SH-SY5Y (cell line): ENCODE measurements at regions not wholly inside any gene's neighbourhood (a gene's known extent, or its start where the extent isn't known, plus 50 kb on each side); places are given as distances from the start of the nearest gene placed in this dataset.

Source experiments
- GATA2 ChIP-seq: IDR thresholded peaks from 2 replicates; pipeline ENCODE4 v1.6.1; 2011; ENCODE audit warnings: mild to moderate bottlenecking, low read depth, low read length
- GATA3 ChIP-seq: IDR thresholded peaks from 2 replicates; pipeline ENCODE4 v1.6.1; 2011; ENCODE audit warnings: low read depth, mild to moderate bottlenecking, low read length, moderate library complexity

DNA sequence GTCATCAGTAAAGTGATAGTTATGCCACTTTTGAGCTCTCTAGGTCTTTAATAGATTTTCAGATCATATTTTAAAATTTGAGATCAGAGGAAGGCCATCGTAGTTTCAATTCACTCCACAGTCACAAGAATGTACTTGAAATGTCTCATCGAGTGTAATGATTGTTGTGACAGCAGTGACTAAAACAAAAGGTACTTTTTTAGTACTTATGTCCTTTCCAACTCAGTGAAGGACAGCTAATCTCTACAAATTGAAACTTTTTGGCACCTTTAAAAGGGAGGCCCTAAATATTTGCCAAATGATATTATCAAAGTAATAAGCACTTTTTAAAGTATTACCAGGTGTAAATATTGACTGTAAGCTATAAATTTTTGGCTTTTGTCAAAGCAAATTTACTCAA is 702.9 kb upstream of the GRM3 start:
- TF ChIP-seq GATA3 (no peak), GATA2 (no peak)

DNA sequence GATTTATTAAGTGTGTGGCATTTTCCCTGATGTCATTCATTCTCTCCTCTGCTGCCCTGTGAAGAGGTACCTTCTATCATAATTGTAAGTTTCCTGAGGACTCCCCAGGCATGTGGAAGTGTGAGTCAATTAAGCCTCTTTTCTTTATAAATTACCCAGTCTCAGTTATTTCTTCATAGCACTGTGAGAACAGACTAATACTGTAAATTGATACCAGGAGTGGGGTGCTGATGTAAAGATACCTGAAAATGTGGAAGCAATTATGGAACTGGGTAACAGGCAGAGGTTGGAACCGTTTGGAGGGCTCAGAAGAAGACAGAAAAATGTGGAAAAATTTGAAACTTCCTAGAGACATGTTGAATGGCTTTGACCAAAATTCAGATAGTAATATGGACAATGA is 711.8 kb upstream of the GRM3 start:
- no peak for TF ChIP-seq GATA2
- TF ChIP-seq GATA3, result no peak

DNA sequence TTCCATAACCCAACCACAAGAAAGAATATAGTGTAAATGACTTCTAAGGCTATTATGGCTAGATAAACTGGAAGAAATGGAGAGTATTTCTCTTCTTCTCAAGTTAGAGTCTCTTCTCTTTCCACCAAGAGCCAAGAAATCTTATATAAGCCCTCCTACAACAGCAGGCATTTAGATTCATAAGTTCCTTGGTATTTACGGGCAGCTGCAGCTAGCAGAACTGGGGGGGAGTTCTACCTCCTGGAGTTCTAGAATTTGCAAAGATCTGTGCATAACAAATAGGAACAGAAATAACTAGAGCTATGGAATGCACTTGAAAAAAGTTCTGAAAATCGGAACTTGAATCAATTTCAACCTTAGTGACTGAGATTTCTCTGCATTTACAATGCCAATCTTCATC is 715.2 kb upstream of the GRM3 start:
- TF ChIP-seq GATA2 (no peak), GATA3 (no peak)

DNA sequence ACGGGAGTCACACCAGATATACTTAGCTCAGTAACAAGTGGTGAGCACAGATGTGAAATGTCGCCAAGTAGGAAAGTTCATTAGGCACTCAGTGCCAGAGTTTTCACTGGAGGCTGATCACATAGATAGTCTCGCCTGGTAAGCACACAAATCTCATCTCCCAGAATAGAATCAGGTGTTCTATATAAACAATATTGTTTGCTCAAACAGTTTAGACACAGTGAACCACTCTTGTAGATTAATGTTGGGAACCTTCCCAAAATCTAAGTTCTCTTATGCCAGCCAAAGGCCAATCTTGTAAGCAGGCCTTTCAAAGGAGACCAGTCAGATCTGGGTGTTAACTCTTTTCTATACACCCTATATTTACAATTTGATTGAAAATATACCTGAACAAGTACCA is 716.5 kb upstream of the GRM3 start:
- TF ChIP-seq GATA2 (no peak), GATA3 (no peak)

DNA sequence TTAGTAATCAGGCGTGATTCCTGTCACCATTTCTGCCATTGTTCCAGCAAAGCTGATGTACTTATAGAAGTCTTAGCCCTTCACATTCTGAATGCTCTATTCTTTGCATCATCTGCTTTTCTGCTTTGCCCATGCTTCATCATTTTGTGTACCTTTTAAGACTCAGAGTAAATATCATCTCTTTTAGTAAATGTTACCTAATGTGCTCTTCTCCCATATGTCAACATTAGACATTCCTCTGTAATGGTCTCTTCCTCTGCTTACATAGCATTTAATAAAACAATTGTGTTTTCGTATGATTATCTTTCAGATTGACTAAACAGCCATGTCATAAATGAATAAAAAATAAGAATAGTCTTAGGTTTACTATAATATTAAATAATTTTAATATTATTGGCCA is 719.6 kb upstream of the GRM3 start:
- TF ChIP-seq GATA2 (no peak), GATA3 (no peak)

DNA sequence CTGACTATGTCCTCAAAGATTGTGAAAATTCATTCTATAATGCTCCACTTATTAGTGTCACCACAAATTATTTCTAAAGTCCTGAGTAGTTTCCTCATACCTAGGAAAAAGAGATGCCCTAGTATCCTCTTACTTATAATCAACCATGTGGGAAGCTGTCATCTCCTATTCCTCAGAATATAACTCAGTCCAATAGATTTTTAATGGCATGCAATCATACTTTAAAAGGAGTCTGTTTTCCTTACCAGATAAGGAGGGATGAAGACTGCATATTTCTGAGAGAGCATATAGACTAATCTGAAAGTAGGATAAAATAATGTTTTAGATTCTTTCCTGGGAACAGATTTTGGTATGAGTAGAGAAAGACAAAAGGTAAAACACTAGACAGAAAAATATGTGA is 727.7 kb upstream of the GRM3 start:
- no peak for TF ChIP-seq GATA2

DNA sequence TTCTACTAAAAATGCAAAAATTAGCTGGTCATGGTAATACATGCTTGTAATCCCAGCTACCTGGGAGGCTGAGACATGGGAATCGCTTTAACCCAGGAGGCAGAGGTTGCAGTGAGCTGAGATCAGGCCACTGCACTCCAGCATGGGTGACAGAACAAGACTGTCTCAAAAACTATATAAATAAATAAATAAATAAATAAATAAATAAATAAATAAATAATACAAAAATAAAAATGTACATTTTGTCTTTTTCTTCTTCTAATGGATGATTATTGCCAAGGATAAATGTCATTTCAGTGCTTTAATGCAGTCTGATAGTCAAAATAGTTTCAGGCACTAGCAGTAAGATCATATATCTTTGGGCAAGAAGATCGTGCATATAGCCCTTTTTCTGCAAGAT is 727.6 kb upstream of the SEMA3D start:
- TF ChIP-seq GATA2, result no peak
- no peak for TF ChIP-seq GATA3

DNA sequence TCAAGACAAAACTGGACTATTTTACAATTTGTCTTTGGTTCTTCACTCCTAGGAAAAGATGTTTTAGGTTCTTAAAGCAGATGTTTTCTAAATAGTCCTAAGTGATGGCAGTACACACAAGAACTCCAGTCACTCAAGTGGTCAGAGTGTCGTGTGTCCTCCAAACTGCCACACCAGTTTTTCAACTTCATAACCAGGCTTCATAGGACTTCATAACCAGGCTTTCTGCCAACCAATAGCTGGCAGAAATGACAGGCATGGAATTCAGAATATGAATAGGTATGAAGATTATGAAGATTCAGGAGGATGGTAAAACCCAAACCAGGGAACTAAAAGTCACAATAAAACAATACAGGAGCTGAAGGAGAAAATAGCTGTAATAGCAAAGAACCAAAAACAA is 721.2 kb upstream of the SEMA3D start:
- TF ChIP-seq GATA2 (no peak), GATA3 (no peak)

DNA sequence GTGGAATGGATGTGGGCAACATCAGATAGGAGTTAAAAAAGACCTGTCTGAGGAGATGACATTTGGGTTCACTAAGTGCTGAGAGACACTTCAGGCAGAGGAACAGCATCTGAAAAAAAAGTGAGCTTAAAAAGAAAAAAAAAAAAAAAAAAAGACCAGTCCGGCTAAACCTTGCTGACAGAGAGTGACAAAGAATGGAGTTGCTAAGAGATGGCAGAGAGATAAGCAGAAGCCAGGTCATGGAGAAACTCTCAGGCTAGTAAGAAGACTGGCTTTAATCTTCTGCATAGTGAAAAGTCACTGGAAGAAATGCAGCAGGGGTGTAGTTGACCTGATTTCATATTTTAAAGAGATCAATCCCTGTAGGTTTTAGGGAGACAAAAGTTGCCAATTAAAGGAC is 711.1 kb upstream of the SEMA3D start:
- peak; percentile 51; the same call in 1 of the 2 replicates for TF ChIP-seq GATA3
- peak; percentile 68 for TF ChIP-seq GATA2

DNA sequence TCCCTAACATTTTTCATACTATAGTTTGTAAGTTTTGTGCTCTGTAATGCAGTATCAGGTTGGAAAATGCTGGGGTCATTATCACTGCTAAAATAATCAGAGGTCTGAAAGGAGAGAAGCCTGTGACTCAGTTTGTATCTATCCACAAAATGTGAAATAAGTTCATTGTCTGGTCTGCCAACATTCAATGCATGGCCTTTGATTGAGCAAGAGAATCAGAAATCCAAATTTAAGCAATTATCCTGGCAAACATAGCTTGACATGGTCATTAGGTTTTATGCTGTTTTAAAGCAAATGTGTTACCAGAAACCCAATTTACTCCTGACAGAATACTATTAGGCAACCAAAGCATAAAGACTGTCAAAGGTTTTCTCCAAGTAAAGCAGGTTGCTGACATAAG is 709.7 kb upstream of the SEMA3D start:
- no peak for TF ChIP-seq GATA2
- no peak for TF ChIP-seq GATA3

DNA sequence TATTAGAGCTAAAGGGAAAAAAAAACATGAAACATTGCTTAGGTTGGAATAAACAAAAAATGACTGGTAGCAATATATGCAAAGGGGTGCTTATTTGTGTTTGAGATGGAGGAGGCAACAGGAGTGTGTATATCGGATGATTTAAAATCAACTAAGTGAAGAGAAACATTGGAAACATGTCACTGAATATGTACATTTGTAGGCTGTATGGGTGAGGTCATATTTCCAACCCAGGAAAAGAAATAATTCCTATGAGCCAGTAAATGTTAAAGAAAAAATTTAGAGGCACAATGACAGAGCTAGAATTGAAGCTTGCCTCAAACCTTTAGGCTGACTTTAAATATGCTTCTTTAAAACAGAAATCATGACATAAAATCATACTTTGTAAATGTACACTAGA is 709.0 kb upstream of the SEMA3D start:
- no peak for TF ChIP-seq GATA2
- no peak for TF ChIP-seq GATA3

DNA sequence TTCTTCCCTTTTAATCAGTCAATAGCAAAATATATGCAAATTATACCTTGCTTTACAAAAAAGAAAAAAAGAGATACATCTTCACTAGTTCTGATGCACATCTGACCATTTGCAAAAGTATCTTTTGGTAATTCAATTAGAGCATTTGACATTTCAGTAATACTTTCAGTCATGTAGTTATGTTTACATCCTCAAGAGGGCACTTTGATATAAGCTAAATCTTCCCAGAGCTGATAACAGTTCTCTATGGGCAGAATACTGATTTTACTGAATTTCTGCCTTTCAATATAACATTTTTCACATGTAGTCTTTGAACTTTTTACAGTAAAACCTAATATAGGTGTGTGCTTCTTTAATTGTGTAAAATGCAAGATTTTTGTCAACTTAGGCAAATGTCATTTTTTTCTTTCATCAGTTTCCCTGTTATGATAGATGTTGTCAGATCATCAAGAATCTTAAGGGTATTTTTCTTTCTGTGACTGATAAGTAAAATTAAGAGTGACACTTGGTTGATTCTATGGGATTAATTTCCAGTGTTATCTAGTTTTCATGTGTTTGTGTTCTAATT is 703.5 kb upstream of the SEMA3D start:
- TF ChIP-seq GATA2, result no peak
- TF ChIP-seq GATA3, result no peak

DNA sequence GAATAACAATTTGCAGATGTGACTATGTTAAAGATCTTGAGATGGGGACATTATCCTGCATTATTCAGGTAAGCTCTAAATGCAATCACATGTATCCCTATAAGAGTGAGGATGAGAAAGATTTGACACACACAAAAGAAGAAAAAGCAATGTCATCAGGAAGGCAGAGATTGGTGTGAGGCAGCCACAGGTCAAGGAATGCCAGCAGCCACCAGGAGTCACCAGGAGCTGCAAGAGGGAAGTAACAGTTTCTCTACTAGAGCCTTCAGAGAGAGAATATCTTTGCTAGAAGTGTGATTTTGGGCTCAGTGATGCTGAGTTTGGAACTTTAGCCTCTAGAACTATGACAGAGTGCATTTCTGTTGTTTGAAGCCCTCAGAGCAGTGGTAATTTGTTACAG is 700.3 kb upstream of the SEMA3D start:
- TF ChIP-seq GATA2, result no peak
- no peak for TF ChIP-seq GATA3

DNA sequence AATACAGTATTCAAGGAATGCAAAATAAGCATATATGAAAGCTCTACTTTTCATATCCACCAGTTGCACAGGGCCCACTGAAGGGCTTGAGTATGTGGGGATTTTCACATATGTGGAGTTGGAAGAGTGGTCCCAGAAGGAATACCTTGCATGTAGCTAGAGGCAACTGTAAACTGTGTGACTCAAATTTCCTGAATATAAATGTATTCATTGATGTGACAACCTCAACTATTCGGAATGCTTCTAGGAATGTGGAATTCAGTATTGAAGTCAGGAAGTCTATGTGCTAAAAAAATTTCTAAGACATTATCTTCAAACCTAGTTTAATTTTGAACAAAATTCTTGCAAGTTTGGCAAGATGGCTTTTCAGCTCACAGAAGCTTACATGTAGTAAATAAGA is 695.5 kb upstream of the SEMA3D start:
- TF ChIP-seq GATA2, result no peak
- TF ChIP-seq GATA3, result no peak

DNA sequence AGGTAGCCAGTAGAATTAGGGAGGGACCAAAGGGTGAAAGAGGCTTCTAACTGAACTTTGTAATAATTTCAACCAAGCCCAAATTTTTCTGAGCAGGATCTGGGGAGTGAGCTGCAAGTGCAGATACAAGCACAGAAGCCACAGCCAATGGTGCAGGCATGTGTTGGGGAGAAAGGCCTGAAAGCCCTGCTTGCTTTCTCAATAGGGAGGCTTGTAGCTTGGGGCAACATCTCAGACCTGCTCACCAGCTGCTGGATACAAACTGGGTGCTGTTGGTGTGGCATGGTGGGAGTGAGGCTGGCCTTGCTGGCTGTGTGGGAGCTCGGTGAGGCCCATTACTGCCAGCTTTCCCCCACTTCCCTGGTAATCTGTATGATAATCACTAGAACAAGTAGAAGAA is 688.5 kb upstream of the SEMA3D start:
- TF ChIP-seq GATA3, result no peak
- TF ChIP-seq GATA2, result no peak

DNA sequence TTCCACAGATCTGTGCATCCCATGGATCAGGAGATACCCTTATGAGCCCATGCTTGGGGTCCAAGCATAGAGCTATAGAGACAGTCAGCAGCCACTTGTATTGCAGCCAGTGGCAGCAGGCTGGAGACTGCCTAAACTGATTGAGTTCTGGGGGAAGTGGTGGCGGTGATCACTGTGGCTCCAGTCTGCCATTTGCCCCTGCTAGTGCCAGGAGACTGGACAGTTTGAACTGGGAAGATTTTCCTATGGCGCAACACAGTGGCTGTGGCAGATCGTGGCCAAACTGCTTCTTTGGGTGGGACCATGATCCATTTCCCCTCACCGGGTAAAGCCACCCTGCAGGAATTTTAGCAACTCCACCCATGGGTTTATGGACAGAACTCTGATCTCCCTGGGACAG is 679.7 kb upstream of the SEMA3D start:
- no peak for TF ChIP-seq GATA3
- no peak for TF ChIP-seq GATA2

DNA sequence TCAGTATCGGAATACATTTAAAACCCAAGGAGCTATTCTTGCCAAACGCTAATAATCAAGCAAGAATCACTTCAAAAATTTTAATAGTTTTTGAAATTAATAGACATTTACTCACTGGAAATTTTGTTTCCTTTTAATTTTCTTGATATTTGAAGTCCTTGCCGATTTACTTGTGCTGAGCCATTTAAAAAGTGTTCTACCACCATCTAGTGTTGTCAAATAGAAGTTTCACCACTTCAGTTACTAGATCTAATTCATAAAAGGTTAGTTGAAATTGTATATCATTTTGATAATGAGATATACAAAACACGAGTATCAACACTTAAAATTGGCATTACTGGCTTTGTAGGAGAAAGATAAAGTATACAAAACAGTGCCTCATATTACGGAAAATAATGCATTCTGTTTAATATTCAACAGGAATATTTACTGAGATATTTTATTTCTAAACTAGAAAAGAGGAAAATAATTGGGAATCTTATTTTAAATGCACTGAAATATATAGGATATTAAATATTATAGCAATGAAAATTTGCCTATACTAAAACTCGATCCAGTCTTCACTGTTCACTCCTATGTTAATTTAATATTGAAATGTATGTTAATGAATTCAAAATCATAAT is 664.8 kb upstream of the SEMA3D start:
- TF ChIP-seq GATA2 (no peak), GATA3 (no peak)
